ENCODE measurements at regions not wholly inside any gene's neighbourhood (a gene's known extent, or its start where the extent isn't known, plus 50 kb on each side); places are given as distances from the start of the nearest gene placed in this dataset.

GRCh38 chr11:13183826-13184196, 93.8 kb upstream of the BMAL1 start:
- TF ChIP-seq ZFP3 (CRISPR knock-in tag; IDR thresholded peaks at IDR 0.05) (no peak), TOX (CRISPR knock-in tag; IDR thresholded peaks at IDR 0.05; ENCODE audit: borderline replicate concordance) (no peak)
